ENCODE measurements at regions not wholly inside any gene's neighbourhood (a gene's known extent, or its start where the extent isn't known, plus 50 kb on each side); places are given as distances from the start of the nearest gene placed in this dataset.

DNA sequence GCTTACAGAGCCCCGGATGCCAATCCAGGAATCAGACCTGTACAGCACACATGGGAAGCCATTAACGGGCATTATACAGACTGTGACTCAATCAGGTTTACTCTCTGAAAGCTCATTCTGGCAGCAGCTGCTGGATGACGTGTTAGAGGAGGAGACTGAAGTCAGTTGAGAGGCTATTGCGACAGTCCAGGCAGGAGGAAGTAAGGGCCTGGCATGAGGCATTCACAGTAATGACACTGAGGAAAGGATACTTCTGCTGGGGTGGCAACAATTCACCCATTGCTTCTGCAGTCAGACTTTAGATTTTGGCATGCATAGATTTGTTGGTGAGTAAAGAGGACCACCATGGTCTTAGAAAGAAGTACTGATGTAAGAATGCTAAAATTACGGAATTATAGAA lies 151.0 kb upstream of the HEY2 start:
- TF ChIP-seq, protein P1, sequence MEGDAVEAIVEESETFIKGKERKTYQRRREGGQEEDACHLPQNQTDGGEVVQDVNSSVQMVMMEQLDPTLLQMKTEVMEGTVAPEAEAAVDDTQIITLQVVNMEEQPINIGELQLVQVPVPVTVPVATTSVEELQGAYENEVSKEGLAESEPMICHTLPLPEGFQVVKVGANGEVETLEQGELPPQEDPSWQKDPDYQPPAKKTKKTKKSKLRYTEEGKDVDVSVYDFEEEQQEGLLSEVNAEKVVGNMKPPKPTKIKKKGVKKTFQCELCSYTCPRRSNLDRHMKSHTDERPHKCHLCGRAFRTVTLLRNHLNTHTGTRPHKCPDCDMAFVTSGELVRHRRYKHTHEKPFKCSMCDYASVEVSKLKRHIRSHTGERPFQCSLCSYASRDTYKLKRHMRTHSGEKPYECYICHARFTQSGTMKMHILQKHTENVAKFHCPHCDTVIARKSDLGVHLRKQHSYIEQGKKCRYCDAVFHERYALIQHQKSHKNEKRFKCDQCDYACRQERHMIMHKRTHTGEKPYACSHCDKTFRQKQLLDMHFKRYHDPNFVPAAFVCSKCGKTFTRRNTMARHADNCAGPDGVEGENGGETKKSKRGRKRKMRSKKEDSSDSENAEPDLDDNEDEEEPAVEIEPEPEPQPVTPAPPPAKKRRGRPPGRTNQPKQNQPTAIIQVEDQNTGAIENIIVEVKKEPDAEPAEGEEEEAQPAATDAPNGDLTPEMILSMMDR (conservative IDR thresholded peaks at IDR 0.05; ENCODE audit: low read depth, low read length): no peak
- TF ChIP-seq EZH2 (IDR thresholded peaks at IDR 0.05; ENCODE audit: low read length, unreplicated experiment): no peak
- TF ChIP-seq EZH2phosphoT487 (IDR thresholded peaks at IDR 0.05; ENCODE audit: borderline replicate concordance, low read length): no peak

Data from PC-3 (cell line).